ENCODE measurements at regions not wholly inside any gene's neighbourhood (a gene's known extent, or its start where the extent isn't known, plus 50 kb on each side); places are given as distances from the start of the nearest gene placed in this dataset.

- CTCF ChIA-PET: no interaction called here
- no peak overlapping the region for H3K4me3 ChIP-seq (ENCODE audit: low read depth, low read length)
- POLR2A ChIA-PET: no interaction called here
- DNase-seq (ENCODE audit: low read depth, low spot score): no peak
- TF ChIP-seq, protein P1, sequence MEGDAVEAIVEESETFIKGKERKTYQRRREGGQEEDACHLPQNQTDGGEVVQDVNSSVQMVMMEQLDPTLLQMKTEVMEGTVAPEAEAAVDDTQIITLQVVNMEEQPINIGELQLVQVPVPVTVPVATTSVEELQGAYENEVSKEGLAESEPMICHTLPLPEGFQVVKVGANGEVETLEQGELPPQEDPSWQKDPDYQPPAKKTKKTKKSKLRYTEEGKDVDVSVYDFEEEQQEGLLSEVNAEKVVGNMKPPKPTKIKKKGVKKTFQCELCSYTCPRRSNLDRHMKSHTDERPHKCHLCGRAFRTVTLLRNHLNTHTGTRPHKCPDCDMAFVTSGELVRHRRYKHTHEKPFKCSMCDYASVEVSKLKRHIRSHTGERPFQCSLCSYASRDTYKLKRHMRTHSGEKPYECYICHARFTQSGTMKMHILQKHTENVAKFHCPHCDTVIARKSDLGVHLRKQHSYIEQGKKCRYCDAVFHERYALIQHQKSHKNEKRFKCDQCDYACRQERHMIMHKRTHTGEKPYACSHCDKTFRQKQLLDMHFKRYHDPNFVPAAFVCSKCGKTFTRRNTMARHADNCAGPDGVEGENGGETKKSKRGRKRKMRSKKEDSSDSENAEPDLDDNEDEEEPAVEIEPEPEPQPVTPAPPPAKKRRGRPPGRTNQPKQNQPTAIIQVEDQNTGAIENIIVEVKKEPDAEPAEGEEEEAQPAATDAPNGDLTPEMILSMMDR (IDR thresholded peaks at IDR 0.05; ENCODE audit: insufficient read depth, low read length, missing control alignments): no peak
These were observed 782.6 kb downstream of the DIPK2A start for GRCh38 chr3:144754076-144754783.

GRCh38 chr3:144756704-144757440 is 785.2 kb downstream of the DIPK2A start:
- no peak for DNase-seq (ENCODE audit: low read depth, low spot score)
- POLR2A ChIA-PET: no interaction called here
- no peak overlapping the region for H3K4me3 ChIP-seq (ENCODE audit: low read depth, low read length)
- CTCF ChIA-PET: no interaction called here
- TF ChIP-seq, protein P1 (IDR thresholded peaks at IDR 0.05; ENCODE audit: insufficient read depth, low read length, missing control alignments): no peak

GRCh38 chr3:144760831-144761230 is 789.2 kb downstream of the DIPK2A start:
- TF ChIP-seq, protein P1 (IDR thresholded peaks at IDR 0.05; ENCODE audit: insufficient read depth, low read length, missing control alignments): no peak

GRCh38 chr3:144762091-144762490 is 790.5 kb downstream of the DIPK2A start:
- POLR2A ChIA-PET: no interaction called here
- CTCF ChIA-PET: no interaction called here

More at GRCh38 chr3:144760831-144761230, 789.2 kb downstream of the DIPK2A start:
- H3K4me3 ChIP-seq (ENCODE audit: low read depth, low read length): no peak overlapping the region
- no peak for DNase-seq (ENCODE audit: low read depth, low spot score)
- POLR2A ChIA-PET: no interaction called here
- CTCF ChIA-PET: no interaction called here

DNA sequence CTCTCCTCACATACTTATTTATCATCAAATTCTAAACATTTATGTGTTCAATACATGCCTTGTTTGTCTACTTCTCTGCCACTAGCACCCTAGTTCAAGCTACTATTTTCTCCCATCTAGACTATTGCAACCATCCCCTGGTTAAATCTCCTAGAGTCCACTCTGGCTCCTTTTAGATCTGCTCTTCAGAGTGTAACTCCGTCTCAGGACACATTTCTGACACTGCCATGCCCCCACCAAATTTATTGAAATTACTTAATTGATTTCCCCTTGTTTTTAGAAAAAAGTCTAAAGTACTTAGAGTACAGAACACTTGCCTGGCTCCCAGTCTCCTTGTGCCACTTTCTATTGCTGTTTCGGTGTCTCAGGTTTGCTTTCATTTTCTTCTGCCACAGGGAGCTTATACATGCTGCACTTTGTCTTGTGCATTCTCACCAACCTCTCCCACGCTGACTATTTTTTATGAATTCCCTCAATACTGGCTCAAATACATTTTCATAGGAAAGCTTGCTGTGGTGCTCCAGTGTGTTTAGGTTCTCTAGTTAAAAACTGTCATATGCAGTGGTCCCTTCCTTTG is 792.3 kb downstream of the DIPK2A start:
- DNase-seq (ENCODE audit: low read depth, low spot score): no peak
- TF ChIP-seq, protein P1 (IDR thresholded peaks at IDR 0.05; ENCODE audit: insufficient read depth, low read length, missing control alignments): no peak
- H3K4me3 ChIP-seq (ENCODE audit: low read depth, low read length): no peak overlapping the region
- ChIA-PET CTCF (no interaction called here), POLR2A (no interaction called here)

More at GRCh38 chr3:144762091-144762490, 790.5 kb downstream of the DIPK2A start:
- no peak for DNase-seq (ENCODE audit: low read depth, low spot score)
- H3K4me3 ChIP-seq (ENCODE audit: low read depth, low read length): no peak overlapping the region
- TF ChIP-seq, protein P1 (IDR thresholded peaks at IDR 0.05; ENCODE audit: insufficient read depth, low read length, missing control alignments): no peak

DNA sequence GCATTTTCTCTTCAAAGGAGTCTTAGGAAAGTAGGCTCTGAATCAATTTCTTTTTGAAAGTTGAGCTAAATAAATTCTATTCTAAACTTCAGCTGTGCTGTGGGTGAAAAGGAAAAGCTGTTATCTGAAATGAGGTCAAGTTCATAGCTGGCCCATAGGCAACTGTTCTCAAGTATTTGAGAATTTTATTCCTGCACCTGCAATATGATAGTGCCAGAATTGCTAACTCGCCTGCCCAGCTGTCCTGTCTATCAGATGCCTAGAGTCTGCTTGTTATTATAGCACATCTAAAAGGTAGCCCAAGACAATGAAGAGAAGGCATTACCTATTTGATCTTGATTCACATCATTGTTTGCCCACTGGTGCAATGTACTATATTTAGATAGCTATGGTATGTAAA is 798.7 kb downstream of the DIPK2A start:
- no peak overlapping the region for H3K4me3 ChIP-seq (ENCODE audit: low read depth, low read length)
- POLR2A ChIA-PET: no interaction called here
- no peak for DNase-seq (ENCODE audit: low read depth, low spot score)
- CTCF ChIA-PET: interaction anchor here (1.5 to 1.6 kb wide), 2 partner anchors 11 to 882 kb away, joined by 3 read pairs; no protein-coding TSS in a partner anchor
- TF ChIP-seq, protein P1 (IDR thresholded peaks at IDR 0.05; ENCODE audit: insufficient read depth, low read length, missing control alignments): no peak

Measured in AG04449 (cell line).